HepG2 (cell line): ENCODE measurements at regions not wholly inside any gene's neighbourhood (a gene's known extent, or its start where the extent isn't known, plus 50 kb on each side); places are given as distances from the start of the nearest gene placed in this dataset.

Experiments
- BHLHE40 ChIP-seq: IDR thresholded peaks from 2 replicates; pipeline ENCODE4 v1.6.1; 2011; ENCODE audit warnings: low read length, improper control_type of control experiment
- ZZZ3 ChIP-seq: sonication (generic); formaldehyde crosslinking; IDR thresholded peaks from 2 replicates; pipeline ENCODE4 v1.4.0; 2020; ENCODE audit warnings: missing genetic modification reagents, mild to moderate bottlenecking, borderline replicate concordance

DNA sequence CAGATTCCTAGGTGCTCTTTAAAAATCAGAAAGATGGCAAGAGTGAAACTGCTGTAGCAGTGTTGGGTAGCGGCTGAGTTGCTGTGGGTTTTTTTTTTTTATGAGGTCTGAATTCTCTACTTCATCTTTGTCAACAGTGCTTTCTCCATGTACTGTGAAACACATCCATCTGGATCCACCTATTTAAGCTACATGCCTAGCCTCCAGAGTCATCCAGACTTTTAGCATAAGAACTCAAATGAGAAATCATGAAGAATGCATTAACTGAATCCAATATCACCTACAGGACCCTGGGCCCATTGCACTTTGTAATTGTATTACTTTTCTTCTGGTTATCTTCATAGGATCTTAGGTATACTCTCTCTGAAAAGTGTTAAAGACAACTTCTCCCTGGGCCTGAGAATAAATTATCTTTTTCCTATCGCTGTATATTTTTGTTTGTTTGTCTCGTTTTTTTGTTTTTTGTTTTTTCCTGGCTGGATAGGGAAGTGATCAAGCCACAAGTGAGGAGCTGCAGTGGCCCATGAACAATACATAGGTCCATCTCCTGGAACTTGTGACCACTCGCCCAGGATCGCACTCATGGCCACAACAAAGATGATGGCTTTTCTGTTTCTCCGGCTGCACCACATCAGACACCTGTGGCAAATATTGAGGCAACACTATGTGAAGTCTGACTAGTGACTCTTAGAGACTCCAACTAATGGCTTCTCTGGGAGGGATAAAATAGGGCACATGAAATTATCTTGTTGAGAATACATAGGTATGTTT lies 609.9 kb upstream of the AGTR1 start:
- TF ChIP-seq BHLHE40 (no peak), ZZZ3 (CRISPR knock-in tag) (no peak)
